ENCODE measurements at regions not wholly inside any gene's neighbourhood (a gene's known extent, or its start where the extent isn't known, plus 50 kb on each side); places are given as distances from the start of the nearest gene placed in this dataset.

DNA sequence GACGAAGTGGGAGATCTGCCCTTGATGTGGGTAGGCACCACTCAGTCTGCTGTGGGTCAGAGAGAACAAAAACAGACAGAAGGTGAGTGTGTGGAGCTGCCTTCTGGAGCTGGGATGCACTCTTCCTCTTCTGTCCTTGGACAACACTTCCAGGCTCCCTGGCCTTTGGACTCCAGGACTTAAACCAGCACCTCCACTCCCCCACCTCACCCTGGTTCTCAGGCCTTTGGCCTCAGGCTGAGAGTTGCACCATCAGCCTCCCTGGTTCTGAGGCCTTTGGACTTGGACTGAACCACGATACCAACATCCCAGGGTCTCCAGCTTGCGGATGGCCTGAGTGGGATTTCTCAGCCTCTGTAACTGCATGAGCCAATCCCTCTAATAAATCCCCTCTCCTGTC, 68.1 kb upstream of the STUM start:
- Histone ChIP-seq H3K9me3 (ENCODE audit: control extremely low read depth in 1 of 5, control insufficient read depth in 4 of 5, insufficient read depth in 2 of 5, low read depth in 1 of 5, low read length in 4 of 5) (no peaks in the 10 kb centered on the region), H3K36me3 (ENCODE audit: control insufficient read depth in 4 of 4, insufficient read depth in 4 of 4, low read length in 3 of 4) (no peaks in the 10 kb centered on the region), H3K27me3 (replicated peaks in 2 of 5; ENCODE audit: control insufficient read depth in 4 of 5, insufficient read depth in 5 of 5, low read length in 4 of 5) (peaks cover 0 to 22% (median 4%) of the 10 kb centered on the region in 5 experiments), H3K4me3 (ENCODE audit: control insufficient read depth in 1 of 7, extremely low read depth in 1 of 7, insufficient read depth in 4 of 7, low read depth in 2 of 7, low read length in 6 of 7) (peak overlapping the region in 1 of 7 experiments; percentile 3), H3K27ac (ENCODE audit: insufficient read depth in 1 of 2, low read depth in 1 of 2, low read length in 2 of 2, poor library complexity in 1 of 2, severe bottlenecking in 2 of 2) (no peak overlapping the region), H3K4me1 (ENCODE audit: control extremely low read depth in 1 of 4, control insufficient read depth in 4 of 4, insufficient read depth in 4 of 4, low read length in 3 of 4) (no peaks in the 10 kb centered on the region)
- CTCF ChIA-PET = no interaction called here
- DNase-seq = no peak
- 100% methylated on average over 3 of the region's 3 CpGs for WGBS (ENCODE audit: insufficient coverage)
- POLR2A ChIA-PET = no interaction called here

DNA sequence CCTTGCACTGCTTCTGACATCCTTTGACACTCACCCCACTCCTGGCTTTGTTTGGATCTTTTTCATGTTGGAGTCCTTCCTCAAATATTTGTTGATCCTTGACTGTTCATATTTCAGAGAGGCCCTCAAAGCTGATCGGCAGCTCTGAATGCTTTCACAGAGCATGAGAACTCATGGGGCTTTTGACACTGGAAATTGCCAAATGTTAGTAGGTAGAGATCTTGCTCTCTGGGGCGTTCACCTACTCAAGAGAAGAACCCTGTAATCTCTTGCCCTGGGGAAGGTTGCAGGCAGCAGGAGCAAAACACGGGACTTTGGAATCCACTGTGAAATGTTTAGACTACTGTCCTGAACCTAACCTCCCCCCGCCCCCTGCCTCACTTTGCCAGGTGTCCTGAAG, 67.4 kb upstream of the STUM start:
- Histone ChIP-seq H3K27ac (ENCODE audit: insufficient read depth in 1 of 2, low read depth in 1 of 2, low read length in 2 of 2, poor library complexity in 1 of 2, severe bottlenecking in 2 of 2) (no peak overlapping the region), H3K9me3 (ENCODE audit: control extremely low read depth in 1 of 5, control insufficient read depth in 4 of 5, insufficient read depth in 2 of 5, low read depth in 1 of 5, low read length in 4 of 5) (no peaks in the 10 kb centered on the region), H3K27me3 (replicated peaks in 2 of 5; ENCODE audit: control insufficient read depth in 4 of 5, insufficient read depth in 5 of 5, low read length in 4 of 5) (peaks cover 0 to 22% (median 4%) of the 10 kb centered on the region in 5 experiments), H3K4me3 (ENCODE audit: control insufficient read depth in 1 of 7, extremely low read depth in 1 of 7, insufficient read depth in 4 of 7, low read depth in 2 of 7, low read length in 6 of 7) (no peak overlapping the region), H3K36me3 (ENCODE audit: control insufficient read depth in 4 of 4, insufficient read depth in 4 of 4, low read length in 3 of 4) (no peaks in the 10 kb centered on the region), H3K4me1 (ENCODE audit: control extremely low read depth in 1 of 4, control insufficient read depth in 4 of 4, insufficient read depth in 4 of 4, low read length in 3 of 4) (no peaks in the 10 kb centered on the region)
- POLR2A ChIA-PET = no interaction called here
- DNase-seq = no peak
- CTCF ChIA-PET = no interaction called here
- 90% methylated on average over 4 of the region's 4 CpGs for WGBS (ENCODE audit: insufficient coverage)

DNA sequence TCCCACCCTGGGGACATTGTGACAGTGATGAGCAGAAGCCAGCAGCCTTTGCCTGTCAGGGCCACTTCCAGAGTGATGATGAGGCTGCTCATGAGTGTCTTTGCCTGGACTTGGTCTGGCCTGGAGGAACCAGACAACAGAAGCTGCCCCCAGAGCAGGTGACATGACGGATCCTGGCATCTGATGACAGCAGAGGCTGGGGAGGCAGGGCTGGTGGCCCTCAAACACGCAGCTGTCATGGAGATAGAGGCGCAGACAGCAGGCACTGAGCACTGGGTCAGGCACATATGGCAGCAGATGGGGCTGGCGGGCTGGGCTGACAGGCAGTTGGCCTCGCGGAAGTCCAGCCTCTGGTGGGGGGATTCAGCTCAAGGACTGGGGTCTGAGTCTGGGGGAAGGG, 66.4 kb upstream of the STUM start:
- POLR2A ChIA-PET = no interaction called here
- DNase-seq = no peak
- no peaks in the 10 kb centered on the region for H3K9me3 ChIP-seq (ENCODE audit: control extremely low read depth in 1 of 5, control insufficient read depth in 4 of 5, insufficient read depth in 2 of 5, low read depth in 1 of 5, low read length in 4 of 5)
- H3K4me1 ChIP-seq (ENCODE audit: control extremely low read depth in 1 of 4, control insufficient read depth in 4 of 4, insufficient read depth in 4 of 4, low read length in 3 of 4) = no peaks in the 10 kb centered on the region
- H3K4me3 ChIP-seq (ENCODE audit: control insufficient read depth in 1 of 7, extremely low read depth in 1 of 7, insufficient read depth in 4 of 7, low read depth in 2 of 7, low read length in 6 of 7) = no peak overlapping the region
- no peaks in the 10 kb centered on the region for H3K36me3 ChIP-seq (ENCODE audit: control insufficient read depth in 4 of 4, insufficient read depth in 4 of 4, low read length in 3 of 4)
- CTCF ChIA-PET = interaction anchor here (1.2 kb wide), 1 partner anchor 21 kb away, joined by 4 read pairs; no protein-coding TSS in a partner anchor
- H3K27ac ChIP-seq (ENCODE audit: insufficient read depth in 1 of 2, low read depth in 1 of 2, low read length in 2 of 2, poor library complexity in 1 of 2, severe bottlenecking in 2 of 2) = no peak overlapping the region
- WGBS (ENCODE audit: insufficient coverage) = 91% methylated on average over 6 of the region's 6 CpGs
- H3K27me3 ChIP-seq (replicated peaks in 2 of 5; ENCODE audit: control insufficient read depth in 4 of 5, insufficient read depth in 5 of 5, low read length in 4 of 5) = peaks cover 0 to 22% (median 4%) of the 10 kb centered on the region in 5 experiments

DNA sequence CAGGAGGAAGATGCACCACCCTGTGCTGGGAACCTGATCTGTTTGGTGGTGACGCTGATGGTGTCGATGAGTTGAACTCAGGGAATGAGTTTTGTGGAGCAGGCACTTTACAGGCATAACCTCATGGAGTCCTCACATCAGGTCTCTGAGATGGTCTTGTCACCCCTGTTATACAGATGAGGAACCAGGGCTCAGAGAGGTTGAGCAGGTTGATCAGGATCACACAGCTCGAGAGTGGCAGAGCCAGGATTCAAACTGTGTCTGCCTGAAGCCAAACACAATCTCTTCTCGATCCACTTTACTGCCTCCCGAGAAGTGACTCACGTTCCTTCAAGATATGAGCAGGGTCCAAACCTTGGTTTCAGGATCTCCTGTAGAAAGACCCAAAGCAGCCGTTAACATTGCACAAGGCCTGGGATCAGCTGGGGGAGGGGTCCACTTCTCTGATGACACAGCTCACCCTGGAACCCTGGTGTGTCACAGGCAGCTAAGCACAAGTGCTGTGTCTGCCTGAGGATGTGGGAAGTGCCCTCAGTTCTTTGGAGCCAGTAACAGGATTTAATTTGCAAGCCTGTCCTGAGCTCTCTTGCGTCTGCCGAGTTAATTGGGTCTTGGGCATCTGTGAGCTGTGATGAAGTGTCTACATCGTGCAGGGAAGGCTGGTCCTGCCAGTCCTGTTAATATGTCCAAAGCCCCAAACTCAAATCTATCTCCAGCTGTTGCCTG, 65.4 kb upstream of the STUM start:
- DNase-seq = no peak
- Histone ChIP-seq H3K9me3 (ENCODE audit: control extremely low read depth in 1 of 5, control insufficient read depth in 4 of 5, insufficient read depth in 2 of 5, low read depth in 1 of 5, low read length in 4 of 5) (no peaks in the 10 kb centered on the region), H3K36me3 (ENCODE audit: control insufficient read depth in 4 of 4, insufficient read depth in 4 of 4, low read length in 3 of 4) (no peaks in the 10 kb centered on the region), H3K4me1 (ENCODE audit: control extremely low read depth in 1 of 4, control insufficient read depth in 4 of 4, insufficient read depth in 4 of 4, low read length in 3 of 4) (no peaks in the 10 kb centered on the region), H3K27ac (ENCODE audit: insufficient read depth in 1 of 2, low read depth in 1 of 2, low read length in 2 of 2, poor library complexity in 1 of 2, severe bottlenecking in 2 of 2) (no peak overlapping the region), H3K27me3 (replicated peaks in 2 of 5; ENCODE audit: control insufficient read depth in 4 of 5, insufficient read depth in 5 of 5, low read length in 4 of 5) (peaks cover 0 to 22% (median 4%) of the 10 kb centered on the region in 5 experiments), H3K4me3 (ENCODE audit: control insufficient read depth in 1 of 7, extremely low read depth in 1 of 7, insufficient read depth in 4 of 7, low read depth in 2 of 7, low read length in 6 of 7) (no peak overlapping the region)
- ChIA-PET CTCF (interaction anchor here (1.2 kb wide), 1 partner anchor 22 kb away, joined by 4 read pairs; no protein-coding TSS in a partner anchor), POLR2A (no interaction called here)
- 90% methylated on average over 7 of the region's 10 CpGs for WGBS (ENCODE audit: insufficient coverage)

DNA sequence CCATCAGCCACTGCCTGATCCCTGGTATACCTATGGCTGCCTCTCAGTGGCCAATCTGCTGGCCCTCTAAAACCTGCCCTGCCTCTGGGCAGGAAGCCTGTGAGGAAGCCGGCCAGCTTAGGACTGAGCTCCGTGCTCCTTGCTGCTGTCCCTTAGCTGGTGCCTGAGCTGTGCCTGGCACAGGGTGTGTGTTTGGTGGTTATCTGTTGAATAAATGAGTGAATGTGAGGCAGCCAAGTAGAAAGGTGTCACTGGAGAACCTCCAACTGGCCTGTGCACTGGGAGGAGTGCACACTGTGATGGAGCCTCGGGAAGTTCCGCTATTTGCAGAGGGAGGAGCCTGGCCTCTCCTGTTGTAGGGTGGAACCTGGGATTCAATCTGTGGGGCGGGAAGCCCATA, 63.4 kb upstream of the STUM start:
- ChIA-PET POLR2A (no interaction called here), CTCF (interaction anchor here (0.6 kb wide), 1 partner anchor 12 kb away, joined by 3 read pairs; no protein-coding TSS in a partner anchor)
- no peak overlapping the region for H3K27ac ChIP-seq (ENCODE audit: insufficient read depth in 1 of 2, low read depth in 1 of 2, low read length in 2 of 2, poor library complexity in 1 of 2, severe bottlenecking in 2 of 2)
- 93% methylated on average over 3 of the region's 5 CpGs for WGBS (ENCODE audit: insufficient coverage)
- no peak for DNase-seq
- peaks cover 0 to 22% (median 4%) of the 10 kb centered on the region in 5 experiments for H3K27me3 ChIP-seq (replicated peaks in 2 of 5; ENCODE audit: control insufficient read depth in 4 of 5, insufficient read depth in 5 of 5, low read length in 4 of 5)
- no peaks in the 10 kb centered on the region for H3K4me1 ChIP-seq (ENCODE audit: control extremely low read depth in 1 of 4, control insufficient read depth in 4 of 4, insufficient read depth in 4 of 4, low read length in 3 of 4)
- H3K9me3 ChIP-seq (ENCODE audit: control extremely low read depth in 1 of 5, control insufficient read depth in 4 of 5, insufficient read depth in 2 of 5, low read depth in 1 of 5, low read length in 4 of 5) = no peaks in the 10 kb centered on the region
- H3K36me3 ChIP-seq (ENCODE audit: control insufficient read depth in 4 of 4, insufficient read depth in 4 of 4, low read length in 3 of 4) = no peaks in the 10 kb centered on the region
- H3K4me3 ChIP-seq (ENCODE audit: control insufficient read depth in 1 of 7, extremely low read depth in 1 of 7, insufficient read depth in 4 of 7, low read depth in 2 of 7, low read length in 6 of 7) = no peak overlapping the region

DNA sequence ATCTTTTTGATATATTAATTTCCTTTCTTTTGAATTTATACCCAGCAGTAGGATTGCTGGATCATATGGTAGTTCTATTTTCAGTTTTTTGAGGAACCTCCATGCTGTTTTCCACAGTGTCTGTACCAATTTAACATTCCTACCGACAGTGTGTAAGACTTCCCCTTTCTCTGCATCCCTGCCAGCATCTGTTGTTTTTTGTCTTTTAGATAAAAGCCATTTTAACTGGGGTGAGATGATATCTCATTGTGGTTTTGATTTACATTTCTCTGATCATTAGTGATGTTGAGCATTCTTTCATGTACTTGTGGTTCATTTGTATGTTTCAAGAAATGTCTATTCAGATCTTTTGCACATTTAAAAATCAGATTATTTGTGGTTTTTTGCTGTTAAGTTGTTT, 62.4 kb upstream of the STUM start:
- peaks cover 0 to 25% (median 4%) of the 10 kb centered on the region in 5 experiments for H3K27me3 ChIP-seq (replicated peaks in 2 of 5; ENCODE audit: control insufficient read depth in 4 of 5, insufficient read depth in 5 of 5, low read length in 4 of 5)
- WGBS (ENCODE audit: insufficient coverage) = no CpG with 5 or more reads among the region's 1 CpG

DNA sequence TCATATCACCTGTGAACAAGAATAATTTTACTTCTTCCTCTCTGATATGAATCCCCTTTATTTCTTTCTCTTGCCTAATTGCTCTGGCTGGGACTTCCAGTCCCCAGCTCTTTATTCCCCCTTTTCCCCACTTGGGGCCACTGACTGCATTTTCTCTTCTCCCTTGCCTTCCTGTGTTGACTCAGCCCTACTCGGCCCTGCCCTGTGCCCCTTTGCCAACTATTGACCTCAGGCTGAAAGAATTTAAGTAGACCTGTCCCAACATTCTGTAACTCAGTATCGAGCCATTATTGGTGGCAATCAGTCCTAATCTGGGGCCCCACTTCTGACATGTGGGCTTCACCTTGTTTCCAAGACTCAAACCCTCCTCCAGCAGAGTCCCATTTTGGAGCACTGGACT, 60.6 kb upstream of the STUM start:
- 90% methylated on average over 2 of the region's 2 CpGs for WGBS (ENCODE audit: insufficient coverage)

More for the DNA sequence above, 62.4 kb upstream of the STUM start:
- Histone ChIP-seq H3K9me3 (ENCODE audit: control extremely low read depth in 1 of 5, control insufficient read depth in 4 of 5, insufficient read depth in 2 of 5, low read depth in 1 of 5, low read length in 4 of 5) (no peaks in the 10 kb centered on the region), H3K4me1 (ENCODE audit: control extremely low read depth in 1 of 4, control insufficient read depth in 4 of 4, insufficient read depth in 4 of 4, low read length in 3 of 4) (no peaks in the 10 kb centered on the region), H3K36me3 (ENCODE audit: control insufficient read depth in 4 of 4, insufficient read depth in 4 of 4, low read length in 3 of 4) (no peaks in the 10 kb centered on the region), H3K4me3 (ENCODE audit: control insufficient read depth in 1 of 7, extremely low read depth in 1 of 7, insufficient read depth in 4 of 7, low read depth in 2 of 7, low read length in 6 of 7) (no peak overlapping the region), H3K27ac (ENCODE audit: insufficient read depth in 1 of 2, low read depth in 1 of 2, low read length in 2 of 2, poor library complexity in 1 of 2, severe bottlenecking in 2 of 2) (no peak overlapping the region)
- DNase-seq = peak; percentile 9 to 54 (median 42)
- ChIA-PET CTCF (no interaction called here), POLR2A (no interaction called here)

More for the DNA sequence above, 60.6 kb upstream of the STUM start:
- Histone ChIP-seq H3K36me3 (ENCODE audit: control insufficient read depth in 4 of 4, insufficient read depth in 4 of 4, low read length in 3 of 4) (no peaks in the 10 kb centered on the region), H3K27me3 (replicated peaks in 2 of 5; ENCODE audit: control insufficient read depth in 4 of 5, insufficient read depth in 5 of 5, low read length in 4 of 5) (peaks cover 0 to 20% (median 0%) of the 10 kb centered on the region in 5 experiments), H3K27ac (ENCODE audit: insufficient read depth in 1 of 2, low read depth in 1 of 2, low read length in 2 of 2, poor library complexity in 1 of 2, severe bottlenecking in 2 of 2) (no peak overlapping the region), H3K9me3 (ENCODE audit: control extremely low read depth in 1 of 5, control insufficient read depth in 4 of 5, insufficient read depth in 2 of 5, low read depth in 1 of 5, low read length in 4 of 5) (no peaks in the 10 kb centered on the region), H3K4me1 (ENCODE audit: control extremely low read depth in 1 of 4, control insufficient read depth in 4 of 4, insufficient read depth in 4 of 4, low read length in 3 of 4) (peaks cover 0 to 2% (median 0%) of the 10 kb centered on the region in 4 experiments), H3K4me3 (ENCODE audit: control insufficient read depth in 1 of 7, extremely low read depth in 1 of 7, insufficient read depth in 4 of 7, low read depth in 2 of 7, low read length in 6 of 7) (no peak overlapping the region)
- POLR2A ChIA-PET = no interaction called here
- DNase-seq = no peak
- CTCF ChIA-PET = no interaction called here
